Keratinocyte (primary cell): ENCODE measurements at regions not wholly inside any gene's neighbourhood (a gene's known extent, or its start where the extent isn't known, plus 50 kb on each side); places are given as distances from the start of the nearest gene placed in this dataset.

Source experiments
- DNase-seq: peaks from one replicate; pipeline ENCODE4 v3.0.0-alpha.2; 2011; ENCODE audit warnings: low read depth, missing footprints, low spot score
- FAIRE-seq: peaks from 2 replicates; lab custom pipeline; 2011; peaks lifted over from hg19 to GRCh38; lab: Jason Lieb, UNC
- H2AFZ ChIP-seq: 2 replicates; pipeline ENCODE4 v1.6.0; 2012; ENCODE audit warnings: low read length, control low read depth, inconsistent platforms; ENCODE audit not compliant: control insufficient read depth
- H3K27ac ChIP-seq: 2 replicates; pipeline ENCODE4 v1.5.1; 2011; ENCODE audit warnings: low read length; ENCODE audit not compliant: control insufficient read depth, insufficient read depth
- H3K27me3 ChIP-seq: 3 replicates; pipeline ENCODE4 v1.6.0; 2011; ENCODE audit warnings: low read length; ENCODE audit not compliant: control insufficient read depth, insufficient read depth; ENCODE audit errors: extremely low read depth
- H3K36me3 ChIP-seq, 2 experiments: 2 replicates in 1 of 2; 3 replicates in 1 of 2; pipeline ENCODE4 v1.5.1; 2011; ENCODE audit warnings: low read length in 2 of 2, mild to moderate bottlenecking in 1 of 2; ENCODE audit not compliant: control insufficient read depth in 2 of 2, insufficient read depth in 2 of 2; ENCODE audit errors: extremely low read depth in 1 of 2
- H3K4me1 ChIP-seq: 3 replicates; pipeline ENCODE4 v1.5.1; 2011; ENCODE audit warnings: low read length; ENCODE audit not compliant: control insufficient read depth, insufficient read depth; ENCODE audit errors: extremely low read depth
- H3K4me2 ChIP-seq: 3 replicates; pipeline ENCODE4 v1.6.0; 2011; ENCODE audit warnings: low read depth, low read length; ENCODE audit not compliant: control insufficient read depth, insufficient read depth; ENCODE audit errors: extremely low read depth
- H3K4me3 ChIP-seq, 3 experiments: fragments of 200-600 bp in 1 of 3; sonication (generic) in 1 of 3; 2 replicates in 2 of 3; 3 replicates in 1 of 3; pipeline ENCODE4 v1.5.1; 2011 to 2016; ENCODE audit warnings: low read length in 3 of 3, mild to moderate bottlenecking in 3 of 3, control low read depth in 2 of 3, inconsistent platforms in 1 of 3, low read depth in 1 of 3, mixed read lengths in 1 of 3, mixed run types in 1 of 3, moderate library complexity in 1 of 3; ENCODE audit not compliant: control insufficient read depth in 2 of 3, insufficient read depth in 2 of 3; ENCODE audit errors: extremely low read depth in 1 of 3
- H3K79me2 ChIP-seq: 2 replicates; pipeline ENCODE4 v1.6.0; 2012; ENCODE audit warnings: low read length; ENCODE audit not compliant: control insufficient read depth, insufficient read depth
- H3K9ac ChIP-seq: 3 replicates; pipeline ENCODE4 v1.6.0; 2011; ENCODE audit warnings: low read length; ENCODE audit not compliant: control insufficient read depth, insufficient read depth; ENCODE audit errors: extremely low read depth
- H3K9me1 ChIP-seq: 3 replicates; pipeline ENCODE4 v1.6.0; 2011; ENCODE audit warnings: low read length; ENCODE audit not compliant: control insufficient read depth, insufficient read depth; ENCODE audit errors: extremely low read depth
- H3K9me3 ChIP-seq: 2 replicates; pipeline ENCODE4 v1.5.1; 2012; ENCODE audit warnings: low read depth, low read length; ENCODE audit not compliant: control insufficient read depth
- H4K20me1 ChIP-seq: 3 replicates; pipeline ENCODE4 v1.6.0; 2011; ENCODE audit warnings: low read length; ENCODE audit not compliant: control insufficient read depth, insufficient read depth; ENCODE audit errors: extremely low read depth
- CTCF ChIP-seq, 3 experiments: IDR thresholded peaks in 1 of 3; conservative IDR thresholded peaks in 1 of 3; optimal IDR thresholded peaks in 1 of 3; 2 replicates in 2 of 3; 3 replicates in 1 of 3; pipeline versions ENCODE3 to v1.5.1; 2011; ENCODE audit warnings: low read length in 3 of 3, mild to moderate bottlenecking in 3 of 3, moderate library complexity in 2 of 3, control low read depth in 1 of 3, inconsistent platforms in 1 of 3; ENCODE audit not compliant: insufficient read depth in 2 of 3; ENCODE audit errors: extremely low read depth in 1 of 3
- EZH2 ChIP-seq: IDR thresholded peaks from one replicate; pipeline ENCODE4 v1.6.1; 2012; ENCODE audit warnings: inconsistent platforms, mild to moderate bottlenecking, low read length, moderate library complexity
- dilution Hi-C: fragments of 300-500 bp; cut with MboI; formaldehyde crosslinking; loops from one replicate; pipeline ENCODE4 v1.7.0; 2020; ENCODE audit warnings: low sequenced_read_pairs; ENCODE audit not compliant: extremely low pct_ligation_motif_present

GRCh38 chr2:19742872-19743271, 158.9 kb downstream of the TTC32 start:
- H3K4me3 ChIP-seq = no peak overlapping the region
- H2AFZ ChIP-seq = no peak overlapping the region
- H3K79me2 ChIP-seq = no peaks in the 10 kb centered on the region
- no peak overlapping the region for H3K27ac ChIP-seq
- TF ChIP-seq EZH2 = no peak
- no peak for TF ChIP-seq CTCF (optimal IDR thresholded peaks at IDR 0.05 in 1 of 3, IDR thresholded peaks at IDR 0.05 in 1 of 3, conservative IDR thresholded peaks at IDR 0.05 in 1 of 3; ENCODE audit: extremely low read depth in 1 of 3, insufficient read depth in 2 of 3, low read length in 3 of 3)
- peaks cover 3% of the 10 kb centered on the region for H3K27me3 ChIP-seq
- H3K9me1 ChIP-seq = no peaks in the 10 kb centered on the region
- no peaks in the 10 kb centered on the region for H4K20me1 ChIP-seq
- no peaks in the 10 kb centered on the region for H3K36me3 ChIP-seq
- no peak overlapping the region for H3K4me2 ChIP-seq
- dilution Hi-C loops = no loop called here
- H3K9me3 ChIP-seq = no peaks in the 10 kb centered on the region
- FAIRE-seq (no peak), DNase-seq (no peak)
- no peaks in the 10 kb centered on the region for H3K4me1 ChIP-seq
- H3K9ac ChIP-seq = no peak overlapping the region

GRCh38 chr2:19739256-19739655, 162.5 kb downstream of the TTC32 start:
- TF ChIP-seq CTCF (optimal IDR thresholded peaks at IDR 0.05 in 1 of 3, IDR thresholded peaks at IDR 0.05 in 1 of 3, conservative IDR thresholded peaks at IDR 0.05 in 1 of 3; ENCODE audit: extremely low read depth in 1 of 3, insufficient read depth in 2 of 3, low read length in 3 of 3) = no peak
- no peak for TF ChIP-seq EZH2
- Histone ChIP-seq H3K4me3 (no peak overlapping the region), H3K36me3 (no peaks in the 10 kb centered on the region), H4K20me1 (no peaks in the 10 kb centered on the region), H3K27me3 (peaks cover 3% of the 10 kb centered on the region), H2AFZ (no peak overlapping the region), H3K9me1 (no peaks in the 10 kb centered on the region), H3K9me3 (no peaks in the 10 kb centered on the region), H3K27ac (no peak overlapping the region), H3K4me2 (no peak overlapping the region), H3K9ac (no peak overlapping the region), H3K4me1 (no peaks in the 10 kb centered on the region), H3K79me2 (no peaks in the 10 kb centered on the region)
- no peak for FAIRE-seq
- dilution Hi-C loops = no loop called here
- DNase-seq = no peak
